ENCODE measurements at regions not wholly inside any gene's neighbourhood (a gene's known extent, or its start where the extent isn't known, plus 50 kb on each side); places are given as distances from the start of the nearest gene placed in this dataset.

GRCh38 chr16:77488652-77489051 is 53.8 kb upstream of the ADAMTS18 start (continued):
- TF ChIP-seq USF2 (IDR thresholded peaks at IDR 0.05; ENCODE audit: low read length) (no peak), ASH2L (IDR thresholded peaks at IDR 0.05; ENCODE audit: low read length) (no peak), CHD7 (IDR thresholded peaks at IDR 0.05; ENCODE audit: insufficient replicate concordance, low read length) (no peak), JUND (IDR thresholded peaks at IDR 0.05; ENCODE audit: low read length) (no peak)

Data from H1 (cell line).